ENCODE measurements at regions not wholly inside any gene's neighbourhood (a gene's known extent, or its start where the extent isn't known, plus 50 kb on each side); places are given as distances from the start of the nearest gene placed in this dataset.

- Histone ChIP-seq H3K27ac (no peak overlapping the region), H4K20me1 (no peaks in the 10 kb centered on the region), H3K27me3 (no peaks in the 10 kb centered on the region), H3K4me3 (no peak overlapping the region), H3K4me1 (no peaks in the 10 kb centered on the region), H3K4me2 (no peak overlapping the region), H3K9me3 (replicated peaks in 1 of 11) (no peaks in the 10 kb centered on the region), H3K36me3 (no peaks in the 10 kb centered on the region), H3K9ac (no peak overlapping the region)
- no peak for TF ChIP-seq Cebpa-rat (IDR thresholded peaks at IDR 0.05)
Observed at GRCh38 chr13:34129436-34129835, 311.5 kb downstream of the RFC3 start.

GRCh38 chr13:34137200-34137599 lies 319.3 kb downstream of the RFC3 start:
- Histone ChIP-seq H3K27ac (no peak overlapping the region), H3K27me3 (no peaks in the 10 kb centered on the region), H3K4me3 (no peak overlapping the region), H3K36me3 (no peaks in the 10 kb centered on the region), H4K20me1 (no peaks in the 10 kb centered on the region), H3K9me3 (replicated peaks in 1 of 11) (peaks cover 0 to 6% (median 0%) of the 10 kb centered on the region in 11 experiments; a peak in 3 of 22 replicates), H3K4me1 (no peaks in the 10 kb centered on the region), H3K4me2 (no peak overlapping the region), H3K9ac (no peak overlapping the region)
- TF ChIP-seq Cebpa-rat (IDR thresholded peaks at IDR 0.05), result no peak

GRCh38 chr13:34139660-34140227 lies 321.8 kb downstream of the RFC3 start:
- no peak overlapping the region for H3K4me3 ChIP-seq
- H3K27ac ChIP-seq, result no peak overlapping the region
- H3K36me3 ChIP-seq, result no peaks in the 10 kb centered on the region
- no peaks in the 10 kb centered on the region for H3K27me3 ChIP-seq
- no peak for TF ChIP-seq Cebpa-rat (IDR thresholded peaks at IDR 0.05)
- H3K9ac ChIP-seq, result no peak overlapping the region
- H4K20me1 ChIP-seq, result no peaks in the 10 kb centered on the region
- peaks cover 0 to 6% (median 0%) of the 10 kb centered on the region in 11 experiments; a peak in 3 of 22 replicates for H3K9me3 ChIP-seq (replicated peaks in 1 of 11)
- H3K4me2 ChIP-seq, result no peak overlapping the region
- H3K4me1 ChIP-seq, result no peaks in the 10 kb centered on the region

DNA sequence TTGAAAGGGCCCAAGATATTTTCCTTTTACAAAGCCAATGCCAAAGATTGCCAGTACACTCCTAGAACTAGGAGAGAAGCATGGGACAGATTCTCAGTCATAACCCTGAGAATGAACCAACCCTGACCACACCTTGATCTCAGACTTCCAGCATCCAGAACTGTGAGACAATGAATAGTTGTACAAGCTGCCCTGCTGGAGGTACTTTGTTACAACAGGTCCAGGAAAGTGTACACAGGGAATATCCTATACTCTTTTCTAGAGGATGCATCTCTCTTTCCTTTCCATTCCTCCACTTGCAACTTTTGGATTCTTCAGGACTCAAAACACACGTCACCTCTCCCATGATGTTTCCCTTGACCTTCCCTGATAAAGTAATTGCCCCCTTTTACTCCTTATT lies 325.7 kb downstream of the RFC3 start:
- Histone ChIP-seq H3K4me3 (no peak overlapping the region), H3K9me3 (replicated peaks in 1 of 11) (no peaks in the 10 kb centered on the region), H3K27me3 (no peaks in the 10 kb centered on the region), H3K36me3 (no peaks in the 10 kb centered on the region), H3K4me1 (no peaks in the 10 kb centered on the region), H3K4me2 (no peak overlapping the region), H3K27ac (no peak overlapping the region), H4K20me1 (no peaks in the 10 kb centered on the region), H3K9ac (no peak overlapping the region)
- no peak for TF ChIP-seq Cebpa-rat (IDR thresholded peaks at IDR 0.05)

DNA sequence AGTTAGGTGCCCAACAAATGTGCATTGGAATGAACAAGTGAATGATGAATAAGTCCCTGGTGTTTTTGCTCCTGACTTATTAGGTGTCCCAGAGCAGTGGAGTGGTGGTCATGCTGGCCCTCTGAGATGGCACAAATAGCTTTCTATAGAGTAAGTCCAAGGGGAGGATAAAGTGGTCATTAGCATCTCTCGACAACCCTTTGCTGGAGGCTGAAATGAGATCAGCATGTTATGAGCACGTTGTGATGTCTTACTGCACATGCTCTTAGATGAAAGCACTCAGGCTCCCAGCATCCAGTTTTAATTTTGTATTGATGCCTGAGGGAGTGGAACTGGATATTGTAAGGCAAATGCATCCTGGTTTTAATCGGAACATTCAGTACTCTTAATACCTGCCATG lies 326.2 kb downstream of the RFC3 start:
- H4K20me1 ChIP-seq, result no peaks in the 10 kb centered on the region
- no peak overlapping the region for H3K9ac ChIP-seq
- TF ChIP-seq Cebpa-rat (IDR thresholded peaks at IDR 0.05), result no peak
- H3K36me3 ChIP-seq, result no peaks in the 10 kb centered on the region
- no peaks in the 10 kb centered on the region for H3K4me1 ChIP-seq
- no peak overlapping the region for H3K27ac ChIP-seq
- H3K4me2 ChIP-seq, result no peak overlapping the region
- no peaks in the 10 kb centered on the region for H3K9me3 ChIP-seq (replicated peaks in 1 of 11)
- no peak overlapping the region for H3K4me3 ChIP-seq
- no peaks in the 10 kb centered on the region for H3K27me3 ChIP-seq

- H3K4me3 ChIP-seq, result no peak overlapping the region
- H3K9ac ChIP-seq, result no peak overlapping the region
- TF ChIP-seq Cebpa-rat (IDR thresholded peaks at IDR 0.05), result no peak
- no peaks in the 10 kb centered on the region for H3K36me3 ChIP-seq
- H3K27ac ChIP-seq, result no peak overlapping the region
- no peaks in the 10 kb centered on the region for H3K4me1 ChIP-seq
- no peaks in the 10 kb centered on the region for H3K27me3 ChIP-seq
- H4K20me1 ChIP-seq, result no peaks in the 10 kb centered on the region
- no peaks in the 10 kb centered on the region for H3K9me3 ChIP-seq (replicated peaks in 1 of 11)
- H3K4me2 ChIP-seq, result no peak overlapping the region
Observed at GRCh38 chr13:34145061-34145460, 327.1 kb downstream of the RFC3 start.

- Histone ChIP-seq H3K9me3 (replicated peaks in 1 of 11) (no peaks in the 10 kb centered on the region), H3K36me3 (no peaks in the 10 kb centered on the region), H3K4me1 (no peaks in the 10 kb centered on the region), H3K4me3 (no peak overlapping the region), H3K27me3 (no peaks in the 10 kb centered on the region), H4K20me1 (no peaks in the 10 kb centered on the region), H3K27ac (no peak overlapping the region), H3K9ac (no peak overlapping the region), H3K4me2 (no peak overlapping the region)
- no peak for TF ChIP-seq Cebpa-rat (IDR thresholded peaks at IDR 0.05)
Observed at GRCh38 chr13:34148359-34148758, 330.4 kb downstream of the RFC3 start.

- Histone ChIP-seq H3K36me3 (no peaks in the 10 kb centered on the region), H4K20me1 (no peaks in the 10 kb centered on the region), H3K9ac (no peak overlapping the region), H3K27ac (no peak overlapping the region), H3K4me1 (peaks cover 7 to 14% (median 11%) of the 10 kb centered on the region in 10 experiments), H3K9me3 (replicated peaks in 1 of 11) (no peaks in the 10 kb centered on the region), H3K27me3 (no peaks in the 10 kb centered on the region), H3K4me2 (no peak overlapping the region), H3K4me3 (no peak overlapping the region)
- TF ChIP-seq Cebpa-rat (IDR thresholded peaks at IDR 0.05), result no peak
Observed at GRCh38 chr13:34151885-34152284, 333.9 kb downstream of the RFC3 start.

GRCh38 chr13:34152409-34152808 lies 334.5 kb downstream of the RFC3 start:
- no peak for TF ChIP-seq Cebpa-rat (IDR thresholded peaks at IDR 0.05)
- Histone ChIP-seq H3K27ac (no peak overlapping the region), H3K27me3 (no peaks in the 10 kb centered on the region), H3K4me2 (no peak overlapping the region), H4K20me1 (no peaks in the 10 kb centered on the region), H3K9me3 (replicated peaks in 1 of 11) (no peaks in the 10 kb centered on the region), H3K9ac (no peak overlapping the region), H3K4me3 (no peak overlapping the region), H3K36me3 (no peaks in the 10 kb centered on the region), H3K4me1 (peaks cover 12 to 19% (median 16%) of the 10 kb centered on the region in 10 experiments)

DNA sequence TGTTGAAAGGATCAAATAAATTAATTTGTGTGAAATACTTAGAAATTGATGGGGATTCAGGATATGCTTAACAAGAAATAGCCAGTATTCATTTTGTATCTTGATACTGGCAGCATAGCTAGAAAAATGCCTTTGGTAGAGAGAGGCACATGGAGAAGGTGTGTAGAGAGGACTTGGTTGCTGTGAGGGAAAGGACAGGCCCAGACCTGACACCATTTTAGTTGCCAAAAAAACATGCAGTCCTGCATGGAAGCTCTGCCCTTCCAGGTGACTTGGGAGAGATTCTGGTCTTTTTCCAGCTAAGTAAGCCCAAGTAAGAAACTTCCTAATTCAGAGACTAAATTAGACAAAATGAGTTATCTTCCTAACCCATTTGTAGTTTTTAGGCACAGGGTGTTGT lies 335.0 kb downstream of the RFC3 start:
- Histone ChIP-seq H3K4me1 (peaks cover 18 to 25% (median 22%) of the 10 kb centered on the region in 10 experiments), H3K27ac (no peak overlapping the region), H3K9ac (no peak overlapping the region), H3K9me3 (replicated peaks in 1 of 11) (no peaks in the 10 kb centered on the region), H3K36me3 (no peaks in the 10 kb centered on the region), H3K4me3 (no peak overlapping the region), H4K20me1 (no peaks in the 10 kb centered on the region), H3K27me3 (no peaks in the 10 kb centered on the region), H3K4me2 (no peak overlapping the region)
- TF ChIP-seq Cebpa-rat (IDR thresholded peaks at IDR 0.05), result no peak
